ENCODE measurements at regions not wholly inside any gene's neighbourhood (a gene's known extent, or its start where the extent isn't known, plus 50 kb on each side); places are given as distances from the start of the nearest gene placed in this dataset.

DNA sequence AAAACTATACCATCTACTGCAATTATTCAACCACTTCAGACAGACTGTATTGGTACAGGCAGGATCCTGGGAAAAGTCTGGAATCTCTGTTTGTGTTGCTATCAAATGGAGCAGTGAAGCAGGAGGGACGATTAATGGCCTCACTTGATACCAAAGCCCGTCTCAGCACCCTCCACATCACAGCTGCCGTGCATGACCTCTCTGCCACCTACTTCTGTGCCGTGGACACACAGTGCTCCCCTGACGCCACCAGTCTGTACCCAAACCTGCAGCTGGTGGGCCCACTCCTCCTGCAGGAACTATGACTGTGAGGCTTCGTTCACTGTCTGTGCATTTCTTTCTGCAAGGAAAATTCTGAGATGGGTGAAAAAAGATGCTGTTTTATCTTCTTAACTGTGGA is 284.7 kb downstream of the DAD1 start:
- intact Hi-C loops (cut with DNase I; ENCODE audit: low total_unique reads): no loop called here
- TF ChIP-seq, protein P1, sequence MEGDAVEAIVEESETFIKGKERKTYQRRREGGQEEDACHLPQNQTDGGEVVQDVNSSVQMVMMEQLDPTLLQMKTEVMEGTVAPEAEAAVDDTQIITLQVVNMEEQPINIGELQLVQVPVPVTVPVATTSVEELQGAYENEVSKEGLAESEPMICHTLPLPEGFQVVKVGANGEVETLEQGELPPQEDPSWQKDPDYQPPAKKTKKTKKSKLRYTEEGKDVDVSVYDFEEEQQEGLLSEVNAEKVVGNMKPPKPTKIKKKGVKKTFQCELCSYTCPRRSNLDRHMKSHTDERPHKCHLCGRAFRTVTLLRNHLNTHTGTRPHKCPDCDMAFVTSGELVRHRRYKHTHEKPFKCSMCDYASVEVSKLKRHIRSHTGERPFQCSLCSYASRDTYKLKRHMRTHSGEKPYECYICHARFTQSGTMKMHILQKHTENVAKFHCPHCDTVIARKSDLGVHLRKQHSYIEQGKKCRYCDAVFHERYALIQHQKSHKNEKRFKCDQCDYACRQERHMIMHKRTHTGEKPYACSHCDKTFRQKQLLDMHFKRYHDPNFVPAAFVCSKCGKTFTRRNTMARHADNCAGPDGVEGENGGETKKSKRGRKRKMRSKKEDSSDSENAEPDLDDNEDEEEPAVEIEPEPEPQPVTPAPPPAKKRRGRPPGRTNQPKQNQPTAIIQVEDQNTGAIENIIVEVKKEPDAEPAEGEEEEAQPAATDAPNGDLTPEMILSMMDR (IDR thresholded peaks at IDR 0.05 in 8 of 11, conservative IDR thresholded peaks at IDR 0.05 in 3 of 11): no peak
- TF ChIP-seq POLR2AphosphoS5 (IDR thresholded peaks at IDR 0.05): no peak
- TF ChIP-seq POLR2A (IDR thresholded peaks at IDR 0.05): no peak
- Histone ChIP-seq H3K27me3 (replicated peaks in 1 of 7) (peaks cover 0 to 7% (median 0%) of the 10 kb centered on the region in 7 donors), H3K27ac (no peak overlapping the region), H3K36me3 (no peaks in the 10 kb centered on the region), H3K4me3 (no peak overlapping the region), H3K9me3 (no peaks in the 10 kb centered on the region), H3K4me1 (no peaks in the 10 kb centered on the region)
- 71 to 82% (median 73%) methylated on average over 6 of the region's 6 CpGs for WGBS, 5 donors
- no peak for DNase-seq

DNA sequence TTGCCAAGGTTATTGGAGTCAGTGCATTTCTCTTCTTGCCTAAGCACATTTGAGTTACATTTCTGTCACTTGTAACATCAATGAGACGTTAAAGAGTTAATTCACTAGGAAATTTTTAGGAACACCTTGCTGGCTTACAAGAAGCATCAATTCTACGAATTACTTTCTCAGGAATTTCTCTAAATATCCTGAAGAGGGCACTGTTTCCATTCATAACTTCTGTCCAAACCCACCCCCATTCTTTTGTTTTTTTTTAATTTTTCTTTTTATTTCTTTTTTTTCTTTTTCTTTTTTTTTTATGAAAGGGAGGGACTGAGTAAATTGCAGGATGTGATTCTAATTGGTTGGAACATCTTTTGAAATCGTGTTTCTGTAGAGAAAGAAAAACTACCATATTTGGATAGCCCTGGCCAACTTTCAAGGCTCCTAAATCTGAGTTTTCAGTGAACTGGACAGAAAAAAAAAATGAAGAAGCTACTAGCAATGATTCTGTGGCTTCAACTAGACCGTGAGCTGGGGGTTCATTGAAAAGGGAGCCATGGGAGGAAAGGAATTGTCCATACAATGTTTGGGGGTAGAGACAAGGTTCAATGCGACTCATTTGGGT is 285.3 kb downstream of the DAD1 start:
- no peak overlapping the region for H3K27ac ChIP-seq

DNA sequence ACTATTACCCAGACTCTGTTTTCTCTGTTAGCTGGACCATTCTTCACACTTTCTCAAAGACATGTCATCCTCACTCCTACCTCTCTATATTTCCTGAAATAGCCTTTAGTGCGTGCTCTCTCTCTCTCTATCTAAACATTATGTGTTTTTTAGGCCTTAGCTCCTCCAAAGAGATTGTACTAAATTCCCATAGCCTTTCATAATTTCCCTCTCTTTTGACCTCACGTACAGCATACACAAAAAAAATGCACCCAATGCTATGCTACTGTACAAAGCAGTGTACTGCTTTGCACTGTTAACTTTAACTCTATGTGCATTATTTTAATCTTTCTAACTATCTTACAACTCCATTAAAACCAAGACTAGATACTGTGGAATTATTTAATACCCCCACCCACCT is 288.4 kb downstream of the DAD1 start:
- TF ChIP-seq POLR2A (IDR thresholded peaks at IDR 0.05): no peak
- TF ChIP-seq, protein P1 (IDR thresholded peaks at IDR 0.05 in 8 of 11, conservative IDR thresholded peaks at IDR 0.05 in 3 of 11): no peak
- TF ChIP-seq POLR2AphosphoS5 (IDR thresholded peaks at IDR 0.05): no peak
- Histone ChIP-seq H3K4me1 (no peaks in the 10 kb centered on the region), H3K36me3 (no peaks in the 10 kb centered on the region), H3K9me3 (no peaks in the 10 kb centered on the region), H3K27me3 (replicated peaks in 1 of 7) (peaks cover 0 to 7% (median 0%) of the 10 kb centered on the region in 7 donors), H3K27ac (no peak overlapping the region), H3K4me3 (no peak overlapping the region)
- intact Hi-C loops (cut with DNase I; ENCODE audit: low total_unique reads): no loop called here
- WGBS, 5 donors: 75 to 86% (median 81%) methylated on average over 2 of the region's 2 CpGs
- no peak for DNase-seq

More for the DNA sequence above, 285.3 kb downstream of the DAD1 start:
- Histone ChIP-seq H3K4me3 (no peak overlapping the region), H3K36me3 (no peaks in the 10 kb centered on the region), H3K27me3 (replicated peaks in 1 of 7) (peaks cover 0 to 7% (median 0%) of the 10 kb centered on the region in 7 donors), H3K4me1 (no peaks in the 10 kb centered on the region), H3K9me3 (no peaks in the 10 kb centered on the region)
- DNase-seq: no peak
- TF ChIP-seq POLR2A (IDR thresholded peaks at IDR 0.05): no peak
- TF ChIP-seq, protein P1 (IDR thresholded peaks at IDR 0.05 in 8 of 11, conservative IDR thresholded peaks at IDR 0.05 in 3 of 11): peak in 8 of 11 experiments; percentile 7 to 44 (median 40)
- intact Hi-C loops (cut with DNase I; ENCODE audit: low total_unique reads): no loop called here
- 22 to 32% (median 27%) methylated on average over 5 of the region's 5 CpGs for WGBS, 5 donors

DNA sequence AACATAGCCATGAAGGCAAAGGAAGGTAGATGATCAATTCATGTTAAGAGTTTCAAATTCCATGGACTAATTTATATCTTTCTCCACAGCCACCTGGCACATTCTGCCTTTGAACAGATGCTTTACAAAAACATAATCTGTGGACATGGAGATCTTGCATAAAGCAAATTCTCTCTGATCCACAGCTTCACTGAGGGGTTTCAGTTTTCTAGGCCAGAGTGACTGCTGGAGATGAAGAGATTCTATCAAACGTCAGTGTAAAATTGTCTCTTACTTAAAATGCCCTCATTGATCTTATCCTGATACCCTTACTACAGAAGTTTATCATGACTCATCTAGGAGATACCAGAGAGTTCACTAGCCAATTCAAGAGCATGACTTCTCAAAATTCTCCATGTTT is 291.6 kb downstream of the DAD1 start:
- Histone ChIP-seq H3K27ac (no peak overlapping the region), H3K27me3 (replicated peaks in 1 of 7) (peaks cover 0 to 5% (median 0%) of the 10 kb centered on the region in 7 donors), H3K36me3 (no peaks in the 10 kb centered on the region), H3K4me3 (no peak overlapping the region), H3K4me1 (no peaks in the 10 kb centered on the region), H3K9me3 (no peaks in the 10 kb centered on the region)
- intact Hi-C loops (cut with DNase I; ENCODE audit: low total_unique reads): no loop called here
- TF ChIP-seq POLR2A (IDR thresholded peaks at IDR 0.05) (no peak), POLR2AphosphoS5 (IDR thresholded peaks at IDR 0.05) (no peak)
- TF ChIP-seq, protein P1 (IDR thresholded peaks at IDR 0.05 in 8 of 11, conservative IDR thresholded peaks at IDR 0.05 in 3 of 11): no peak
- DNase-seq: no peak
- WGBS, 5 donors: 39 to 77% (median 65%) methylated on average over 1 of the region's 1 CpG
